IMR-90 (cell line): ENCODE measurements at regions not wholly inside any gene's neighbourhood (a gene's known extent, or its start where the extent isn't known, plus 50 kb on each side); places are given as distances from the start of the nearest gene placed in this dataset.

Experiments used
- BHLHE40 ChIP-seq: fragments of 150-350 bp; IDR thresholded peaks from 2 replicates; pipeline ENCODE4 v1.6.1; 2016; ENCODE audit warnings: mild to moderate bottlenecking, low read depth, low read length
- CEBPB ChIP-seq: IDR thresholded peaks from 2 replicates; pipeline ENCODE4 v1.6.1; 2012; ENCODE audit warnings: low read depth, low read length, improper control_type of control experiment
- CHD1 ChIP-seq: IDR thresholded peaks from 2 replicates; pipeline ENCODE4 v1.6.1; 2012; ENCODE audit warnings: low read depth, low read length, improper control_type of control experiment
- ELK1 ChIP-seq: fragments of 150-350 bp; IDR thresholded peaks from 2 replicates; pipeline ENCODE4 v1.6.1; 2016; ENCODE audit warnings: low read depth, mild to moderate bottlenecking, low read length, moderate library complexity, borderline replicate concordance
- FOS ChIP-seq: fragments of 150-350 bp; IDR thresholded peaks from 2 replicates; pipeline ENCODE4 v1.6.1; 2016; ENCODE audit warnings: low read depth, low read length
- MAFK ChIP-seq: IDR thresholded peaks from 2 replicates; pipeline ENCODE4 v1.6.1; 2012; ENCODE audit warnings: low read depth, low read length, improper control_type of control experiment
- MXI1 ChIP-seq: IDR thresholded peaks from 2 replicates; pipeline ENCODE4 v1.6.1; 2012; ENCODE audit warnings: low read depth, mild to moderate bottlenecking, low read length, moderate library complexity, borderline replicate concordance
- POLR2A ChIP-seq: IDR thresholded peaks from 2 replicates; pipeline ENCODE4 v1.6.1; 2012; ENCODE audit warnings: mild to moderate bottlenecking, low read depth, low read length
- RAD21 ChIP-seq: IDR thresholded peaks from 2 replicates; pipeline ENCODE4 v1.6.1; 2012; ENCODE audit warnings: low read length, improper control_type of control experiment
- RCOR1 ChIP-seq: IDR thresholded peaks from 2 replicates; pipeline ENCODE4 v1.6.1; 2012; ENCODE audit warnings: mild to moderate bottlenecking, low read length, improper control_type of control experiment; ENCODE audit not compliant: insufficient replicate concordance
- RFX5 ChIP-seq: IDR thresholded peaks from 2 replicates; pipeline ENCODE4 v1.8.0; 2012; ENCODE audit warnings: low read depth, mild to moderate bottlenecking, low read length, moderate library complexity
- SMC3 ChIP-seq: fragments of 150-350 bp; IDR thresholded peaks from 2 replicates; pipeline ENCODE4 v1.6.1; 2016; ENCODE audit warnings: low read depth, mild to moderate bottlenecking, antibody characterized with exemption, low read length, moderate library complexity
- USF2 ChIP-seq: fragments of 150-350 bp; IDR thresholded peaks from 2 replicates; pipeline ENCODE4 v1.6.1; 2017; ENCODE audit warnings: mild to moderate bottlenecking, antibody characterized with exemption, low read length, low read depth
- TF ChIP-seq, protein P1 (sequence below): conservative IDR thresholded peaks from 2 replicates; pipeline ENCODE4 v1.5.1; 2012; ENCODE audit warnings: mild to moderate bottlenecking, low read depth, low read length, improper control_type of control experiment

- TF ChIP-seq BHLHE40 (no peak), RCOR1 (no peak), RFX5 (no peak), POLR2A (no peak), CHD1 (no peak), FOS (no peak), SMC3 (no peak), CEBPB (no peak), ELK1 (no peak), RAD21 (no peak), MAFK (no peak), USF2 (no peak), MXI1 (no peak)
- TF ChIP-seq, protein P1, sequence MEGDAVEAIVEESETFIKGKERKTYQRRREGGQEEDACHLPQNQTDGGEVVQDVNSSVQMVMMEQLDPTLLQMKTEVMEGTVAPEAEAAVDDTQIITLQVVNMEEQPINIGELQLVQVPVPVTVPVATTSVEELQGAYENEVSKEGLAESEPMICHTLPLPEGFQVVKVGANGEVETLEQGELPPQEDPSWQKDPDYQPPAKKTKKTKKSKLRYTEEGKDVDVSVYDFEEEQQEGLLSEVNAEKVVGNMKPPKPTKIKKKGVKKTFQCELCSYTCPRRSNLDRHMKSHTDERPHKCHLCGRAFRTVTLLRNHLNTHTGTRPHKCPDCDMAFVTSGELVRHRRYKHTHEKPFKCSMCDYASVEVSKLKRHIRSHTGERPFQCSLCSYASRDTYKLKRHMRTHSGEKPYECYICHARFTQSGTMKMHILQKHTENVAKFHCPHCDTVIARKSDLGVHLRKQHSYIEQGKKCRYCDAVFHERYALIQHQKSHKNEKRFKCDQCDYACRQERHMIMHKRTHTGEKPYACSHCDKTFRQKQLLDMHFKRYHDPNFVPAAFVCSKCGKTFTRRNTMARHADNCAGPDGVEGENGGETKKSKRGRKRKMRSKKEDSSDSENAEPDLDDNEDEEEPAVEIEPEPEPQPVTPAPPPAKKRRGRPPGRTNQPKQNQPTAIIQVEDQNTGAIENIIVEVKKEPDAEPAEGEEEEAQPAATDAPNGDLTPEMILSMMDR = no peak
These were observed 102.1 kb upstream of the FHIT start for GRCh38 chr3:61353382-61353781.
